Neural progenitor cell (in vitro differentiated cells): ENCODE measurements at regions not wholly inside any gene's neighbourhood (a gene's known extent, or its start where the extent isn't known, plus 50 kb on each side); places are given as distances from the start of the nearest gene placed in this dataset.

Experiments used
- DNase-seq: peaks from one replicate; pipeline ENCODE4 v3.0.0-alpha.2; 2016; ENCODE audit warnings: low spot score
- H2AFZ ChIP-seq: fragments of 200-600 bp; sonication (generic); replicated peaks from 2 replicates; pipeline ENCODE4 v1.6.1; 2016; ENCODE audit warnings: antibody characterized with exemption
- H3F3A ChIP-seq: fragments of 200-600 bp; sonication (generic); 2 replicates; pipeline ENCODE4 v1.6.1; 2016; ENCODE audit warnings: antibody characterized with exemption, low read depth
- H3K27ac ChIP-seq: fragments of 200-600 bp; sonication (generic); 2 replicates; pipeline ENCODE4 v1.5.1; 2016; ENCODE audit warnings: mild to moderate bottlenecking
- H3K27me3 ChIP-seq: fragments of 200-600 bp; sonication (generic); 2 replicates; pipeline ENCODE4 v1.6.1; 2016; ENCODE audit warnings: mild to moderate bottlenecking, moderate library complexity
- H3K36me3 ChIP-seq: fragments of 200-600 bp; sonication (generic); 2 replicates; pipeline ENCODE4 v1.5.1; 2016
- H3K4me1 ChIP-seq: fragments of 200-600 bp; sonication (generic); 2 replicates; pipeline ENCODE4 v1.6.1; 2016; ENCODE audit warnings: mixed run types
- H3K4me2 ChIP-seq: fragments of 200-600 bp; sonication (generic); 2 replicates; pipeline ENCODE4 v1.6.1; 2016
- H3K4me3 ChIP-seq: fragments of 200-600 bp; sonication (generic); 2 replicates; pipeline ENCODE4 v1.5.1; 2016
- H3K79me2 ChIP-seq: fragments of 200-600 bp; sonication (generic); 2 replicates; pipeline ENCODE4 v1.6.1; 2016; ENCODE audit warnings: low read depth
- H3K9ac ChIP-seq: fragments of 200-600 bp; sonication (generic); 2 replicates; pipeline ENCODE4 v1.6.1; 2016
- H3K9me3 ChIP-seq: fragments of 200-600 bp; sonication (generic); 2 replicates; pipeline ENCODE4 v1.5.1; 2016; ENCODE audit warnings: low read depth
- H4K20me1 ChIP-seq: fragments of 200-600 bp; sonication (generic); 2 replicates; pipeline ENCODE4 v1.6.1; 2016; ENCODE audit warnings: low read depth
- H3K27ac Mint-ChIP-seq: 3 replicates; pipeline ENCODE4 v1.8.0; 2021; ENCODE audit warnings: mixed read lengths
- H3K27me3 Mint-ChIP-seq: 2 replicates; pipeline ENCODE4 v1.8.0; 2022; ENCODE audit warnings: low read depth, mild to moderate bottlenecking, inconsistent platforms, moderate library complexity, mixed read lengths; ENCODE audit not compliant: insufficient read depth
- H3K36me3 Mint-ChIP-seq: 3 replicates; pipeline ENCODE4 v1.8.0; 2021; ENCODE audit warnings: mixed read lengths
- H3K4me1 Mint-ChIP-seq: 3 replicates; pipeline ENCODE4 v1.8.0; 2021; ENCODE audit warnings: mixed read lengths
- H3K4me3 Mint-ChIP-seq: 3 replicates; pipeline ENCODE4 v1.8.0; 2021; ENCODE audit warnings: mild to moderate bottlenecking, moderate library complexity, mixed read lengths
- H3K9me3 Mint-ChIP-seq: 3 replicates; pipeline ENCODE4 v1.8.0; 2020; ENCODE audit warnings: mixed read lengths
- CTCF ChIP-seq: fragments of 200-600 bp; sonication (generic); IDR thresholded peaks from 2 replicates; pipeline ENCODE4 v1.5.1; 2017; ENCODE audit warnings: antibody characterized with exemption, mild to moderate bottlenecking
- EZH2 ChIP-seq: fragments of 200-600 bp; sonication (generic); IDR thresholded peaks from 2 replicates; pipeline ENCODE4 v1.6.1; 2017; ENCODE audit warnings: antibody characterized with exemption, mild to moderate bottlenecking, moderate library complexity
- EZH2phosphoT487 ChIP-seq: fragments of 200-600 bp; sonication (generic); IDR thresholded peaks from 2 replicates; pipeline ENCODE4 v1.6.1; 2017; ENCODE audit warnings: antibody characterized with exemption

- no peaks in the 10 kb centered on the region for H3K79me2 ChIP-seq
- H3K27me3 ChIP-seq, result no peaks in the 10 kb centered on the region
- DNase-seq, result no peak
- TF ChIP-seq CTCF (no peak), EZH2phosphoT487 (no peak), EZH2 (no peak)
- no peak overlapping the region for H2AFZ ChIP-seq
- H3K4me1 ChIP-seq, result no peaks in the 10 kb centered on the region
- no peak overlapping the region for H3K27ac ChIP-seq
- H3K36me3 ChIP-seq, result no peaks in the 10 kb centered on the region
- H3F3A ChIP-seq, result no peaks in the 10 kb centered on the region
- H3K9me3 ChIP-seq, result no peaks in the 10 kb centered on the region
- Mint-ChIP-seq H3K4me3 (no peak overlapping the region), H3K27ac (no peak overlapping the region), H3K36me3 (no peaks in the 10 kb centered on the region), H3K27me3 (peaks cover 2% of the 10 kb centered on the region), H3K9me3 (peaks cover 2% of the 10 kb centered on the region), H3K4me1 (peaks cover 2% of the 10 kb centered on the region)
- no peak overlapping the region for H3K4me3 ChIP-seq
- no peaks in the 10 kb centered on the region for H4K20me1 ChIP-seq
- H3K9ac ChIP-seq, result no peak overlapping the region
- H3K4me2 ChIP-seq, result no peak overlapping the region
Measured at GRCh38 chr18:63067939-63068338, 251.6 kb downstream of the BCL2 start.

DNA sequence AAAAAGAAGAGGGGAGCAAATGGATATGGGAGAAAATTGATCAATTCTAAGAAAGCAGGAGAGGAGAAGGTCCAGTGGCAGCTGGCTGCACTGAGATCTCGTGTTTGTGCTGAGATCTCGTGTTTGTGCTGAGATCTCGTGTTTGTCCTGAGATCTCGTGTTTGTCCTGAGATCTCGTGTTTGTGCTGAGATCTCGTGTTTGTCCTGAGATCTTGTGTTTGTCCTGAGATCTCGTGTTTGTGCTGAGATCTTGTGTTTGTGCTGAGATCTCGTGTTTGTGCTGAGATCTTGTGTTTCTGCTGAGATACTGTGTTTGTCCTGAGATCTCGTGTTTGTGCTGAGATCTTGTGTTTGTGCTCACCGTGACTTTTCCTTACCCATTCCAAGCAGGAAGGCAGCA is 254.4 kb downstream of the BCL2 start:
- no peak overlapping the region for H3K4me3 ChIP-seq
- DNase-seq, result no peak
- H3K27ac ChIP-seq, result no peak overlapping the region
- no peak overlapping the region for H3K4me3 Mint-ChIP-seq
- peaks cover 2% of the 10 kb centered on the region for H3K9me3 Mint-ChIP-seq
- H3K9me3 ChIP-seq, result no peaks in the 10 kb centered on the region
- no peaks in the 10 kb centered on the region for H3K79me2 ChIP-seq
- no peaks in the 10 kb centered on the region for H3K27me3 ChIP-seq
- H3K4me2 ChIP-seq, result no peak overlapping the region
- H3K27me3 Mint-ChIP-seq, result peaks cover 1% of the 10 kb centered on the region
- no peaks in the 10 kb centered on the region for H3K36me3 ChIP-seq
- peaks cover 2% of the 10 kb centered on the region for H3K4me1 Mint-ChIP-seq
- peak overlapping the region; percentile 27 for H3K27ac Mint-ChIP-seq
- H4K20me1 ChIP-seq, result no peaks in the 10 kb centered on the region
- no peak overlapping the region for H3K9ac ChIP-seq
- no peaks in the 10 kb centered on the region for H3F3A ChIP-seq
- H3K4me1 ChIP-seq, result no peaks in the 10 kb centered on the region
- H2AFZ ChIP-seq, result peak overlapping the region; percentile 50
- TF ChIP-seq CTCF, result no peak
- TF ChIP-seq EZH2phosphoT487, result no peak
- no peak for TF ChIP-seq EZH2
- no peaks in the 10 kb centered on the region for H3K36me3 Mint-ChIP-seq

GRCh38 chr18:63063171-63063570 is 256.4 kb downstream of the BCL2 start:
- no peak for DNase-seq
- no peak overlapping the region for H3K9ac ChIP-seq
- no peak overlapping the region for H3K4me2 ChIP-seq
- Mint-ChIP-seq H3K4me3 (no peak overlapping the region), H3K27ac (peak overlapping the region; percentile 1), H3K4me1 (peaks cover 2% of the 10 kb centered on the region), H3K9me3 (peaks cover 2% of the 10 kb centered on the region), H3K27me3 (no peaks in the 10 kb centered on the region), H3K36me3 (no peaks in the 10 kb centered on the region)
- H3K79me2 ChIP-seq, result no peaks in the 10 kb centered on the region
- H4K20me1 ChIP-seq, result no peaks in the 10 kb centered on the region
- H3F3A ChIP-seq, result no peaks in the 10 kb centered on the region
- no peaks in the 10 kb centered on the region for H3K9me3 ChIP-seq
- no peak overlapping the region for H3K4me3 ChIP-seq
- no peaks in the 10 kb centered on the region for H3K27me3 ChIP-seq
- H3K27ac ChIP-seq, result no peak overlapping the region
- H2AFZ ChIP-seq, result no peak overlapping the region
- no peaks in the 10 kb centered on the region for H3K36me3 ChIP-seq
- no peaks in the 10 kb centered on the region for H3K4me1 ChIP-seq
- no peak for TF ChIP-seq EZH2phosphoT487
- no peak for TF ChIP-seq CTCF
- TF ChIP-seq EZH2, result no peak

DNA sequence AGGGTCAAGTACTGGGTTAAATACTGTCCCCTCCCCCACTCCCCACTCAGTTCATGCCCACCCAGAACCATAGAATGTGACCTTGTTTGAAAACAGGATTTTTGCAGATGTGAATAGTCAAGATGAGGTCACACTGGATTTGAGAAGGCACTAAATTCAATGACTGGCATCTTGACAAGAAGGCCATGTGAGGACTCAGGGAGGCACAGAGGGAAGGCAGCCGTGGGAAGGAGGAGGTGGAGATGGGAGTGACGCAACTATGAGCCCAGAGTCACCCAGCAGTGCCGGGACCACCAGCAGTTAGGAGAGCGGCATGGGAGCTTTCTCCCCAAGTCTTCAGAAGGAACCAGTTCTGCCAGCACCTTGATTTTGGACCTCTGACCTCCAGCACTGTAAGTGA is 257.3 kb downstream of the BCL2 start:
- H3K27me3 ChIP-seq, result no peaks in the 10 kb centered on the region
- H3K9me3 ChIP-seq, result no peaks in the 10 kb centered on the region
- no peak overlapping the region for H3K27ac Mint-ChIP-seq

More for the DNA sequence above, 257.3 kb downstream of the BCL2 start:
- Histone ChIP-seq H4K20me1 (no peaks in the 10 kb centered on the region), H2AFZ (no peak overlapping the region), H3K4me2 (no peak overlapping the region), H3K4me1 (no peaks in the 10 kb centered on the region), H3K4me3 (no peak overlapping the region), H3K9ac (no peak overlapping the region), H3F3A (no peaks in the 10 kb centered on the region), H3K36me3 (no peaks in the 10 kb centered on the region), H3K79me2 (no peaks in the 10 kb centered on the region), H3K27ac (no peak overlapping the region)
- no peak for DNase-seq
- no peak for TF ChIP-seq EZH2phosphoT487
- no peak for TF ChIP-seq CTCF
- no peak for TF ChIP-seq EZH2
- no peaks in the 10 kb centered on the region for H3K36me3 Mint-ChIP-seq
- H3K4me1 Mint-ChIP-seq, result peaks cover 2% of the 10 kb centered on the region
- H3K9me3 Mint-ChIP-seq, result peaks cover 2% of the 10 kb centered on the region
- no peak overlapping the region for H3K4me3 Mint-ChIP-seq
- H3K27me3 Mint-ChIP-seq, result no peaks in the 10 kb centered on the region
